ENCODE measurements at regions not wholly inside any gene's neighbourhood (a gene's known extent, or its start where the extent isn't known, plus 50 kb on each side); places are given as distances from the start of the nearest gene placed in this dataset.

- Histone ChIP-seq H3K4me3 (no peak overlapping the region), H3K27ac (no peak overlapping the region), H3K27me3 (no peaks in the 10 kb centered on the region), H3K36me3 (ENCODE audit: low read depth, missing control alignments) (no peaks in the 10 kb centered on the region), H3K4me1 (no peaks in the 10 kb centered on the region), H3K9me3 (no peaks in the 10 kb centered on the region)
- no peak for TF ChIP-seq CTCF (IDR thresholded peaks at IDR 0.05)
- no peak for TF ChIP-seq POLR2A (IDR thresholded peaks at IDR 0.05)
- intact Hi-C loops (cut with DNase I; ENCODE audit: low total_unique reads): no loop called here
- DNase-seq: no peak
- WGBS, 2 donors: 95 to 97% methylated on average over 2 of the region's 2 CpGs
These were observed 189.7 kb upstream of the SEMA3D start for GRCh38 chr7:85376589-85376988.

- Histone ChIP-seq H3K4me3 (no peak overlapping the region), H3K27me3 (no peaks in the 10 kb centered on the region), H3K9me3 (no peaks in the 10 kb centered on the region), H3K4me1 (no peaks in the 10 kb centered on the region), H3K36me3 (ENCODE audit: low read depth, missing control alignments) (no peaks in the 10 kb centered on the region), H3K27ac (no peak overlapping the region)
- no peak for DNase-seq
- 84 to 89% methylated on average over 1 of the region's 1 CpG for WGBS, 2 donors
- TF ChIP-seq CTCF (IDR thresholded peaks at IDR 0.05) (no peak), POLR2A (IDR thresholded peaks at IDR 0.05) (no peak)
- intact Hi-C loops (cut with DNase I; ENCODE audit: low total_unique reads): no loop called here
These were observed 170.1 kb upstream of the SEMA3D start for GRCh38 chr7:85356916-85357315.

GRCh38 chr7:85343484-85343883 is 156.6 kb upstream of the SEMA3D start:
- Histone ChIP-seq H3K27ac (no peak overlapping the region), H3K27me3 (no peaks in the 10 kb centered on the region), H3K9me3 (no peaks in the 10 kb centered on the region), H3K36me3 (ENCODE audit: low read depth, missing control alignments) (no peaks in the 10 kb centered on the region), H3K4me3 (no peak overlapping the region), H3K4me1 (no peaks in the 10 kb centered on the region)
- no peak for DNase-seq
- no peak for TF ChIP-seq CTCF (IDR thresholded peaks at IDR 0.05)
- no peak for TF ChIP-seq POLR2A (IDR thresholded peaks at IDR 0.05)
- intact Hi-C loops (cut with DNase I; ENCODE audit: low total_unique reads): no loop called here

GRCh38 chr7:85342781-85343180 is 155.9 kb upstream of the SEMA3D start:
- Histone ChIP-seq H3K4me1 (no peaks in the 10 kb centered on the region), H3K4me3 (no peak overlapping the region), H3K27ac (no peak overlapping the region), H3K36me3 (ENCODE audit: low read depth, missing control alignments) (no peaks in the 10 kb centered on the region), H3K27me3 (no peaks in the 10 kb centered on the region), H3K9me3 (no peaks in the 10 kb centered on the region)
- DNase-seq: no peak
- TF ChIP-seq POLR2A (IDR thresholded peaks at IDR 0.05) (no peak), CTCF (IDR thresholded peaks at IDR 0.05) (no peak)
- intact Hi-C loops (cut with DNase I; ENCODE audit: low total_unique reads): no loop called here

GRCh38 chr7:85341973-85342372 is 155.1 kb upstream of the SEMA3D start:
- no peak for DNase-seq
- 76 to 82% methylated on average over 2 of the region's 2 CpGs for WGBS, 2 donors
- intact Hi-C loops (cut with DNase I; ENCODE audit: low total_unique reads): no loop called here

More at GRCh38 chr7:85341973-85342372, 155.1 kb upstream of the SEMA3D start:
- no peak for TF ChIP-seq CTCF (IDR thresholded peaks at IDR 0.05)
- TF ChIP-seq POLR2A (IDR thresholded peaks at IDR 0.05): no peak
- no peak overlapping the region for H3K4me3 ChIP-seq
- no peak overlapping the region for H3K27ac ChIP-seq
- no peaks in the 10 kb centered on the region for H3K27me3 ChIP-seq
- H3K36me3 ChIP-seq (ENCODE audit: low read depth, missing control alignments): no peaks in the 10 kb centered on the region
- no peaks in the 10 kb centered on the region for H3K4me1 ChIP-seq
- H3K9me3 ChIP-seq: no peaks in the 10 kb centered on the region
